Spleen (tissue), 7 donors: ENCODE measurements at regions not wholly inside any gene's neighbourhood (a gene's known extent, or its start where the extent isn't known, plus 50 kb on each side); places are given as distances from the start of the nearest gene placed in this dataset.

Experiments
- CTCF ChIP-seq, 11 experiments: fragments of 200-600 bp in 7 of 11; fragments of 450-650 bp in 4 of 11; sonication (generic) in 4 of 11; IDR thresholded peaks in 8 of 11; conservative IDR thresholded peaks in 3 of 11; 1 replicate in 7 of 11; 2 replicates in 4 of 11; pipeline versions ENCODE4 v1.4.0 to v1.8.0; 2016 to 2021; ENCODE audit warnings: antibody characterized with exemption in 11 of 11, inconsistent platforms in 4 of 11, mild to moderate bottlenecking in 1 of 11
- POLR2A ChIP-seq, 3 donors: fragments of 450-650 bp; IDR thresholded peaks; one replicate each; pipeline ENCODE4 v1.5.1; 2017; ENCODE audit warnings: antibody characterized with exemption in 3 of 3, mild to moderate bottlenecking in 1 of 3
- POLR2AphosphoS5 ChIP-seq, 3 donors: sonication (generic); formaldehyde crosslinking; IDR thresholded peaks; one replicate each; pipeline ENCODE4 v1.5.1; 2017; ENCODE audit warnings: antibody characterized with exemption in 3 of 3
- donor health status: DM: no; HTN: no; CAD: no; lungs with moderate emphysema.
- donor health status: DM: no; HTN: no; CAD: no.
- donor health status: DM: no; HTN: no; CAD: no.

DNA sequence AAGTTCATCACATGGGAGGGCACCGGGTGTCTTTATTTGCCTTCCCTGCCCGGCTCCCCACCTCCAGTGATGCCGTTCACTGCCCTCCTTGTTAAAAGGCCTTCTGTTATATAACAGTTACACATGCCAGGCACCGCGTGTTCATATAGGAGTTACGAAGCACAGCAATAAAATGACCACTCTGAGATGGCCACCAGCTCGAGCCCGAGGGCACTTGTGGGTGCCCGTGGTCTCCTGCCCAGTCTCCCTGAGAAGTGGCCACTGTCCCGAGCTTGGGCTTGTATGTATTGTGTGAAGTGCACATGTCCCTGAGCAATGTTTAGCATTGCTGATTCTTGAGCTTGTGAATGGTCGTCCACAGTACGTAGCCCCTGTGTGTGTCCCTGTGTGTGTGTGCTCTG, 355.6 kb downstream of the SEC14L1 start:
- TF ChIP-seq POLR2A (IDR thresholded peaks at IDR 0.05): no peak
- no peak for TF ChIP-seq CTCF (IDR thresholded peaks at IDR 0.05 in 8 of 11, conservative IDR thresholded peaks at IDR 0.05 in 3 of 11)
- TF ChIP-seq POLR2AphosphoS5 (IDR thresholded peaks at IDR 0.05): peak in 1 of 3 donors; percentile 19
